ENCODE measurements at regions not wholly inside any gene's neighbourhood (a gene's known extent, or its start where the extent isn't known, plus 50 kb on each side); places are given as distances from the start of the nearest gene placed in this dataset.
"Not testable (repeated sequence)": the region's sequence is repeated elsewhere in the genome, so short reads cannot be mapped to it uniquely, and the experiment has no call there.

DNA sequence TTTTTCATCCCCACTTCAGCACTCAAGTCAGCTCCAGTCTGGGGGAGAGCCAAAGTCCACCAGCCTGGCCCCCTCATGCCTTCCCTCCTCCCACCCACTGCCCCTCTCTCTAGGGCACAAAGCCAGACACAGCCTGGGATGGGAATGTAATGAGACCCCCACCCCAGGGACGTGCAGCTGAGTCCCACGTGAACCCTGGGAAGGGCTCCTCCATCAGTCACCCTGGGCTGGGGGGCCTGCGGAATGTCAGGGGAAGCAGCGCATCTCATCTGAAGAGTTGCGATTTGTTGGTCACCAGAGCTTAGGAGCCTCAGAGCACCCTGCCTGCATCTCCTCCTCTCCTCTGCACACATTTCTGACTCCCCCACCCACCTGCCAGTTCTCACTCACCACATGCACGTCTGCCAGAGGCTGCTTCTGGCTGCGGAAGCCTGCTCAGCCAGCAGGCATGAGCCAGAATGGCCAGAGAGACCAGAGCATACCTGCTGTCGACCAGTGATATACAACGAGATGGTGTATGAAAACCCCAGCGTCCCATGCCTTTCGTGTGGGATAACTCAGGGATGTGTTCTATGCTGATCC lies 167.1 kb upstream of the TOP1 start:
- no peak for DNase-seq

DNA sequence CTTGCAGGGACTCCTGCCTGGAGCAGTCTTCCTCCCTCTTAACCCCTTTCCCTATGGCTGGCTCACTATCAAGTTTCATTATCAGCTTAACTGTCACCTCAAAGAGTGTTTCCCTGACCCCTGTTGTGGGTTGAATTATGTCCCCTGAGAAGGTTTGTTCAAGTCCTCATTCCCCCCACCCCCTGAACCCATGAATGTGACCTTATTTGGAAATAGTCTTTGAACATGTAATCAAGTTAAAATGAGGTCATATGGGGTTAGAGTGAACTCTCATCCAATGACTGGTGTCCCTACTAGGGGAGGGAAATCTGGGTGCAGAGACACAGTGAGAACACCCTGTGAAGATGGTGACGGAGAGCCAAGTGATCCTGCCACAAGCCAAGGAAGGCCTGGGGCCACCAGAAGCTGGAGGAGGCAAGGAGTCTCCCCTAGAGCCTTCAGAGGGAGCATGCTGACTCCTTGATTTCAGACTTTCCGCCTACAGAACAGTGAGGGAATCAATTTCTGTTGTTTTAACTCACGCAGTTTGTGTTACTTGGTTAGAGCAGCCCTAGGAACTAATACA lies 165.2 kb upstream of the TOP1 start:
- no peak for DNase-seq

DNA sequence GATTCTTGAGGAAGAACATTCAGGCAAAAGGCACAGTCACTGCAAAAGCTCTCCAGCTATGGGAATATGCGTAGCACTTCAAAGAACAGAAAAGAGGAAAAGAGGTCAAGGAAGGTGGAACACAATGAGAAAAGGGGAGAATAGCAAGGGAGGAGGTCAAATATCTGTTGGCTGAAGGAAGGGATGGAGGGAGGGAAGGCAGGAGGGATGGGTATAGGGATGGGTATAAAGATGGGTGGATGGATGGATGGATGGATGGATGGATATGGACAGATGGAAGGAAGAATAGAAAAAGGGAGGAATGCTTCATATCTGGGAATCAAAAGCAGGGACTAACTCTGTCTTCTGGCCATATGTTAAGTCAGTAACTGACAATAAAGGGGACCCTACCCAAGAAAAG lies 164.2 kb upstream of the TOP1 start:
- no peak for DNase-seq

DNA sequence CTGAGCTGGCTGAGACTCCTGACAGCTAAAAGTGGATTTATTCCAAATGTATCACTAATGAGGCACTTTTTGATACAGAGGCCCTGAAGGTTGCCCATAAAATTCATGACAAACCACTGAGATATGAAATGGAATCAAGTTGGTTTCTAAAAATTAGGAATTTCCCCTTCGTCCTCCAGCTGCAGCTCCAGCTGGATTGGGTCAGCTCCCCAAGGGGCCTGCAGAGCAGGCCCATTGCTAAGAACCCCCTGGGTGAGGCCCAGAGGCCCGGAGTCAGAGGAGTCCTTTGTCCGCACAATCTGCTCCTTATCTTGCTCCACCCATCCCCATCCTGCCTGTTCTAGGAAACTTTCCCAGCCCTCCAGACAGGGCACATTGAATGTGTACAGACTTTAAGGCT lies 163.5 kb upstream of the TOP1 start:
- DNase-seq, result no peak

DNA sequence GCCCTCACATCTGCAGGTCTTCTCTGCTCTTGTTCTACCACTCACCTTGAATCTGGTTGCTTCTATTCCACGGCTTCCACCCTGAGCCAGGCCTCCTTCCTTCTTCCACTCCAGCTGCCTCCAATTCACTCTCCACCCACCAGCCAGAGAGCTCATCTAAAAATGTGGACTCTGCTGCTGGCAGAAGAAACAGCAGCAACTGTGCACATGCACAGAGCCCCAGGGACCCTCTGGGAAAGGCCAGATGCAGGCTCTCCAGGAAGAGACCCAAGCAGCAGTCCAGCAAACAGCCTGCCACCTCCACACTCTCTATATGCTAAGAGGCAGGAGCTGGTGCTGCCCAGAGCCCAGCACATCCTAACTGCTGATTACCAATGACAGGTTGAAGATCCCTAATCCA lies 162.6 kb upstream of the TOP1 start:
- DNase-seq, result no peak

- no peak for DNase-seq
Measured at GRCh38 chr20:40868551-40869217, 159.9 kb upstream of the TOP1 start.

- no peak for DNase-seq
Measured at GRCh38 chr20:40869218-40870147, 159.1 kb upstream of the TOP1 start.

- DNase-seq, result no peak
Measured at GRCh38 chr20:40875116-40876085, 153.2 kb upstream of the TOP1 start.

GRCh38 chr20:40878099-40878498 lies 150.5 kb upstream of the TOP1 start:
- DNase-seq, result not testable (repeated sequence)

- no peak for DNase-seq
Measured at GRCh38 chr20:40880063-40880728, 148.4 kb upstream of the TOP1 start.

DNA sequence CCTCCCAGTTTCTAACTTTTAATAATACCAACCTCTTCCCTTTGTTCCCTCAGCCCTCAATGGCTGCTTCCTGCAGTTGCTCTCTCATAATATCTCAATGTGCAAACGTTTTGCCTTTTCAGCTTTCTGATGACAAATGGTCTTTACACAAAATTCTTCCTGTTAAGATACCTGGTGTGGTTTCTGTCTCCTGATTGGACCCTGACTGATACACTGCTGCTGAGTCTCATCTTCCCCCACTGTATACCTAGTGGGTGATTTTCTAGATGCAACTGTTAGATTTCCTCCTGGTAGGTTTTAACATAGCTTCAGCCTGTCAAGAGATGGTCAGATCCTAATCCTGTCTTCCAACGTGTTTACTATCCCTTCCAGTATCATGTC lies 147.9 kb upstream of the TOP1 start:
- no peak for DNase-seq

GRCh38 chr20:40882152-40882551 lies 146.5 kb upstream of the TOP1 start:
- DNase-seq, result peak; percentile 18

DNA sequence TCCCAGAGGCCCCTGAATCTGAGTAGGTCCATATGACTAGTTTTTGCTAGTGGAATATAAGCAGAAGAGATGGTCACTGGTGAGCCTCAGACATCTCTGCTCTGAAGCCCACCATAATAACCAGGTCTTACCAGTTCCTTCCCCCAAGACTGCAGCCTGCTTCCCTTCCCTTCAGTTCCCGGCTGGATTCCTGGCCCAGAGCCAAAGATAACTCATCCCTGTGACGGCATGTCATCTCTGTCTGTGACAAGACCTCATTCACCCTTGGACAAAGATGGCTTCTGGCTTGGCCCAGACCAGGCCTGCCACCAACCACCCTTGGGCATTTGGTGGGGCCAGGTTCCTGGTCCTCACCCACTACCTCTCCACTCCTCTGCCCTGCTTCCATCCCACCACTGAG lies 145.5 kb upstream of the TOP1 start:
- no peak for DNase-seq

GRCh38 chr20:40887105-40887504 lies 141.5 kb upstream of the TOP1 start:
- DNase-seq, result no peak

GRCh38 chr20:40889266-40889665 lies 139.4 kb upstream of the TOP1 start:
- DNase-seq, result not testable (repeated sequence)

GRCh38 chr20:40890181-40890580 lies 138.4 kb upstream of the TOP1 start:
- no peak for DNase-seq

- DNase-seq, result no peak
Measured at GRCh38 chr20:40890635-40891034, 138.0 kb upstream of the TOP1 start.

GRCh38 chr20:40891351-40891750 lies 137.3 kb upstream of the TOP1 start:
- DNase-seq, result no peak

DNA sequence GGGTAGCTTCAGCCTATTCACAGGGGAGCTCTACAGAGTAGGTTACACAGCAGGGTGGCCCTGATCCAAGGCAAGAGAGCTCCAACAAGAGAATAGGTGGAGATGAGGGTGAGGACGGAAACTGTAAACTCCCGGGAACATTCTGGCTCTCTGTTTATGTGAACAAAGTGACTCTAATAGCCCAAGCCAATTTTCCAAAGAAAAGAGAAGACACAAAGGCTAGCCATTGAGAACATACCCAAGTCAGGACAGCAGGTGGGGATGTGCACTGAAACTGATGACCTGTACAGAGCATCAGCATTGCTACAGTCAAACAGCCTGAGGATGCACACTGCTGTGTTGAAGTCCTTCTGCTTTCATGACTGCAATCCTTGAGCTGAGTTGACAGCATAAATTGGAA lies 136.0 kb upstream of the TOP1 start:
- DNase-seq, result no peak

GRCh38 chr20:40893610-40894236 lies 134.9 kb upstream of the TOP1 start:
- DNase-seq, result no peak

DNA sequence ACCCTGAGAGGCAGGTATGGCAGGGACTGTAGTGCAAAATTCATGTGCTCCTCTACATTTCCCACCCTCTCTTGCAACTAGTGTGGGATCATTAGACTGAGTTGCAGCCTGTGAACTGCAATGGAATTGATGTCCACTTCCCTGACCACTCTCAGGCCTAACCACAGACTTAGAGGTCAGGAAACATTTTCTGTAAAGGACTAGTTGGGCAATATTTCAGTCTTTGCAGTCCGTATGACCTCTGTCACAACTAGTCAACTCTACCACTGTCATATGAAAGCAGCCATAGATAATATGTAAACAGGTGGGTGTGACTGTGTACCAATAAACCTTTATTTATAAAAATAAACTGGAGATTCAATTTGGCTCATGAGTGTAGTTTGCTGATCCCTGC lies 134.4 kb upstream of the TOP1 start:
- DNase-seq, result no peak
